Mesothelial cell of epicardium (in vitro differentiated cells): ENCODE measurements at regions not wholly inside any gene's neighbourhood (a gene's known extent, or its start where the extent isn't known, plus 50 kb on each side); places are given as distances from the start of the nearest gene placed in this dataset.

ENCODE experiments used
- DNase-seq, 2 experiments: peaks; one replicate each; pipeline ENCODE4 v3.0.0; 2021; ENCODE audit warnings: low spot score in 2 of 2; ENCODE audit not compliant: unreplicated experiment in 2 of 2
- H3K27ac Mint-ChIP-seq: 2 replicates; pipeline ENCODE4 v1.8.0; 2021; ENCODE audit warnings: mixed read lengths
- H3K27me3 Mint-ChIP-seq: 2 replicates; pipeline ENCODE4 v1.8.0; 2021; ENCODE audit warnings: low read depth, mixed read lengths
- H3K36me3 Mint-ChIP-seq: 2 replicates; pipeline ENCODE4 v1.8.0; 2021; ENCODE audit warnings: mixed read lengths
- H3K4me1 Mint-ChIP-seq: 2 replicates; pipeline ENCODE4 v1.8.0; 2021; ENCODE audit warnings: mixed read lengths
- H3K4me3 Mint-ChIP-seq: 2 replicates; pipeline ENCODE4 v1.8.0; 2021; ENCODE audit warnings: mild to moderate bottlenecking, moderate library complexity, mixed read lengths
- H3K9me3 Mint-ChIP-seq: 2 replicates; pipeline ENCODE4 v1.8.0; 2021; ENCODE audit warnings: mixed read lengths
- CTCF ChIP-seq: fragments of 200-600 bp; sonication (generic); IDR thresholded peaks from one replicate; pipeline ENCODE4 v1.5.0; 2021; ENCODE audit warnings: antibody characterized with exemption; ENCODE audit not compliant: unreplicated experiment

- Mint-ChIP-seq H3K4me3 (no peak overlapping the region), H3K4me1 (no peaks in the 10 kb centered on the region), H3K27me3 (peaks cover 1% of the 10 kb centered on the region), H3K36me3 (no peaks in the 10 kb centered on the region), H3K9me3 (peaks cover 39% of the 10 kb centered on the region), H3K27ac (no peak overlapping the region)
- no peak for TF ChIP-seq CTCF
- DNase-seq, result no peak
Observed at GRCh38 chr1:118617916-118618315, 370.2 kb downstream of the TBX15 start.

GRCh38 chr1:118615066-118615465 lies 373.1 kb downstream of the TBX15 start:
- no peak for TF ChIP-seq CTCF
- H3K4me1 Mint-ChIP-seq, result no peaks in the 10 kb centered on the region
- no peak overlapping the region for H3K27ac Mint-ChIP-seq
- H3K27me3 Mint-ChIP-seq, result peaks cover 1% of the 10 kb centered on the region
- no peak for DNase-seq
- H3K9me3 Mint-ChIP-seq, result peaks cover 52% of the 10 kb centered on the region
- H3K36me3 Mint-ChIP-seq, result no peaks in the 10 kb centered on the region
- H3K4me3 Mint-ChIP-seq, result no peak overlapping the region

GRCh38 chr1:118589238-118589846 lies 398.8 kb downstream of the TBX15 start:
- H3K4me3 Mint-ChIP-seq, result no peak overlapping the region
- no peak for TF ChIP-seq CTCF
- DNase-seq, result peak; percentile 18 to 40
- H3K36me3 Mint-ChIP-seq, result no peaks in the 10 kb centered on the region
- peaks cover 13% of the 10 kb centered on the region for H3K4me1 Mint-ChIP-seq
- peak overlapping the region; percentile 7 for H3K27ac Mint-ChIP-seq
- no peaks in the 10 kb centered on the region for H3K9me3 Mint-ChIP-seq
- peaks cover 6% of the 10 kb centered on the region for H3K27me3 Mint-ChIP-seq

- TF ChIP-seq CTCF, result no peak
- no peak overlapping the region for H3K27ac Mint-ChIP-seq
- H3K4me1 Mint-ChIP-seq, result peaks cover 13% of the 10 kb centered on the region
- no peak overlapping the region for H3K4me3 Mint-ChIP-seq
- H3K36me3 Mint-ChIP-seq, result no peaks in the 10 kb centered on the region
- H3K27me3 Mint-ChIP-seq, result peaks cover 6% of the 10 kb centered on the region
- no peak for DNase-seq
- no peaks in the 10 kb centered on the region for H3K9me3 Mint-ChIP-seq
Observed at GRCh38 chr1:118588566-118588965, 399.6 kb downstream of the TBX15 start.

- peaks cover 35% of the 10 kb centered on the region for H3K9me3 Mint-ChIP-seq
- DNase-seq, result no peak
- no peaks in the 10 kb centered on the region for H3K36me3 Mint-ChIP-seq
- no peak for TF ChIP-seq CTCF
- no peaks in the 10 kb centered on the region for H3K27me3 Mint-ChIP-seq
- H3K4me1 Mint-ChIP-seq, result no peaks in the 10 kb centered on the region
- no peak overlapping the region for H3K27ac Mint-ChIP-seq
- no peak overlapping the region for H3K4me3 Mint-ChIP-seq
Observed at GRCh38 chr1:118578276-118578675, 393.2 kb upstream of the SPAG17 start.

GRCh38 chr1:118575060-118575459 lies 390.0 kb upstream of the SPAG17 start:
- no peaks in the 10 kb centered on the region for H3K27me3 Mint-ChIP-seq
- no peak overlapping the region for H3K4me3 Mint-ChIP-seq
- no peak overlapping the region for H3K27ac Mint-ChIP-seq
- H3K36me3 Mint-ChIP-seq, result peaks cover 2% of the 10 kb centered on the region
- TF ChIP-seq CTCF, result no peak
- no peaks in the 10 kb centered on the region for H3K4me1 Mint-ChIP-seq
- H3K9me3 Mint-ChIP-seq, result peaks cover 42% of the 10 kb centered on the region
- no peak for DNase-seq
